ENCODE measurements at regions not wholly inside any gene's neighbourhood (a gene's known extent, or its start where the extent isn't known, plus 50 kb on each side); places are given as distances from the start of the nearest gene placed in this dataset.
"Not testable (repeated sequence)": the region's sequence is repeated elsewhere in the genome, so short reads cannot be mapped to it uniquely, and the experiment has no call there.

DNA sequence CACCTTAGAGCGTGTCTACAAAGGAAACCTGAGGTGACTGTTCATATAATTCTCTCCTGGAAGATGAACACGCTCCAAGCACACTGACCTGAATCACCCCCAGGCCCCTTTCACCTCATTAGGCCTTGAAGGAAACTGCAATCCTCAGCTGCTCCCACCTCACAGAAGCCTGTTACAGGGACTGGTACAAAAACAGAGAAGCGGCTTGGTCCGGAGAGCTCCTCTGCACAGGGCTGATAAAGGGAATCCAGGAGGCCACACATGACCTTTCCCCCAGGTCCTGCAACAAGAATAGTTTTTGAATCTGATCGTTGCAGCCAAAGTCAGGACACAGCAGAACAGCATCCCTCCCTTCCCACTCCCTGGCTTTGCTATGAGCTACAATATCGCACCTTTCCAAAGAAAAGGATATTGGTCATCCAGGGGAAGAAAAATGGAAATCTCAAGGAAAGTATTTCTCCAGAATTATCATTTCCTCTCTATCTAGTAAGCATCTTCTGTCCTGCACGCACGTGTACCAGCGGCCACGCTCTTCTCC is 666.7 kb downstream of the UQCRFS1 start:
- Histone ChIP-seq H3K27me3 (ENCODE audit: insufficient read depth, low read length, poor library complexity) (no peaks in the 10 kb centered on the region), H3K18ac (ENCODE audit: low read length) (no peak overlapping the region), H3K79me1 (ENCODE audit: low read length) (no peaks in the 10 kb centered on the region), H2BK5ac (ENCODE audit: low read length) (no peak overlapping the region), H3K36me3 (ENCODE audit: control insufficient read depth, insufficient read depth, low read length) (no peaks in the 10 kb centered on the region), H3K4ac (ENCODE audit: low read depth, low read length) (no peak overlapping the region), H3K4me2 (ENCODE audit: low read length) (no peak overlapping the region), H3K4me1 (ENCODE audit: control insufficient read depth, low read depth, low read length) (no peaks in the 10 kb centered on the region), H4K5ac (ENCODE audit: low read length) (no peak overlapping the region), H3K4me3 (ENCODE audit: low read length) (no peak overlapping the region), H2BK120ac (ENCODE audit: low read depth, low read length) (no peak overlapping the region), H3K23ac (ENCODE audit: low read length) (no peak overlapping the region), H3K79me2 (ENCODE audit: control insufficient read depth, insufficient read depth, low read length) (no peaks in the 10 kb centered on the region), H3K56ac (ENCODE audit: low read length) (no peak overlapping the region), H3K9ac (ENCODE audit: low read length) (no peak overlapping the region), H2AK5ac (ENCODE audit: low read length) (no peak overlapping the region), H4K8ac (ENCODE audit: low read depth, low read length) (no peak overlapping the region), H3K27ac (ENCODE audit: low read depth, low read length) (no peak overlapping the region), H2BK15ac (replicated peaks; ENCODE audit: low read depth) (no peak overlapping the region)
- WGBS (ENCODE audit: extremely low coverage, insufficient coverage, low lambda C conversion rate): no CpG with 5 or more reads among the region's 10 CpGs
- DNase-seq: no peak

- not testable (repeated sequence) for H3K4ac ChIP-seq (ENCODE audit: low read depth, low read length); H4K5ac ChIP-seq (ENCODE audit: low read length); H3K79me2 ChIP-seq (ENCODE audit: control insufficient read depth, insufficient read depth, low read length); H2BK15ac ChIP-seq (replicated peaks; ENCODE audit: low read depth); H2AK5ac ChIP-seq (ENCODE audit: low read length); H2BK120ac ChIP-seq (ENCODE audit: low read depth, low read length); H3K23ac ChIP-seq (ENCODE audit: low read length); H3K56ac ChIP-seq (ENCODE audit: low read length); H3K4me2 ChIP-seq (ENCODE audit: low read length); H4K8ac ChIP-seq (ENCODE audit: low read depth, low read length); H3K4me1 ChIP-seq (ENCODE audit: control insufficient read depth, low read depth, low read length); H3K9ac ChIP-seq (ENCODE audit: low read length); H3K27ac ChIP-seq (ENCODE audit: low read depth, low read length); H3K36me3 ChIP-seq (ENCODE audit: control insufficient read depth, insufficient read depth, low read length); H3K27me3 ChIP-seq (ENCODE audit: insufficient read depth, low read length, poor library complexity); H2BK5ac ChIP-seq (ENCODE audit: low read length); DNase-seq; H3K79me1 ChIP-seq (ENCODE audit: low read length); H3K4me3 ChIP-seq (ENCODE audit: low read length); H3K18ac ChIP-seq (ENCODE audit: low read length)
- WGBS (ENCODE audit: extremely low coverage, insufficient coverage, low lambda C conversion rate): no CpG with 5 or more reads among the region's 7 CpGs
Observed at GRCh38 chr19:28545397-28545796, 667.6 kb downstream of the UQCRFS1 start.

DNA sequence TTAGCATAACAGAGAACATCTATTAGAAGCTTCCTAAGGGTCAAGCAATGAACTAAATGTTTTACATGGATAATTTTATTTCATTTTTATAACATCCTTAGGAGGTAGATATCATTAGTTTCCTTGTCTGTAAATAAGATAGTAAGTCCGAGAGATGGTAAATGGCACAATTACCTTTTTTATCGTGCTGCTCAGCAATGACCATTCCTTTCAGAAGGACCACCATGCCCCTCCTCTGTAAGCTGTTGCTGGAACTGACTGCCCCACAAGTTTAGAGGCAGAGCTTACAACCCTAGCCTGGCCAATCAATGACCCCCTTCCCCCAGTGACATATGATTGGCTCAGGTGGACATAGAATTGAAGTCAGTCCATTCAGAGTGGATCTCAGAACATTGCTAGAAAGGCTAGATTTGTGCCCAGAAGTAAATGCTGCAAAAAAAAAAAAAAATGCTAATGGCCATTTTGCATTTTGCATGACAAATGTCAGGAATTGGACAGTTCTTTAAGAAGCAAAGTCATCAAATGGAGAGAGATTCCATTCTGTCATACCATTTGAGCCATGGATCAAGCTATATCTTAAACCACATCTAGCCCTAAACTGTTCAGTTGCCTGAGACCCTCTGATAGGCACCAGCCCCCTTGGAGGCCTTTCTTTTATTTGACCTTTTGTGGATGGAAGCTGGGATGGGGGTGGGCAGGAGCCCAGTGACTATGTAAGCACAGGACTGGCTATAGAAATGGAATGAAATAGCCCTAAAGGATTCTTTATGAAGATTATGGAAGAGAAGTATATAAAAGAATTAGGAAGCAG is 668.3 kb downstream of the UQCRFS1 start:
- H3K36me3 ChIP-seq (ENCODE audit: control insufficient read depth, insufficient read depth, low read length): no peaks in the 10 kb centered on the region
- WGBS (ENCODE audit: extremely low coverage, insufficient coverage, low lambda C conversion rate): no CpG with 5 or more reads among the region's 2 CpGs
- H3K9ac ChIP-seq (ENCODE audit: low read length): no peak overlapping the region
- no peak overlapping the region for H2BK15ac ChIP-seq (replicated peaks; ENCODE audit: low read depth)
- no peak overlapping the region for H3K18ac ChIP-seq (ENCODE audit: low read length)
- no peaks in the 10 kb centered on the region for H3K79me2 ChIP-seq (ENCODE audit: control insufficient read depth, insufficient read depth, low read length)
- H3K79me1 ChIP-seq (ENCODE audit: low read length): no peaks in the 10 kb centered on the region
- no peak overlapping the region for H4K5ac ChIP-seq (ENCODE audit: low read length)
- no peak overlapping the region for H3K4me2 ChIP-seq (ENCODE audit: low read length)
- H4K8ac ChIP-seq (ENCODE audit: low read depth, low read length): no peak overlapping the region
- H3K56ac ChIP-seq (ENCODE audit: low read length): no peak overlapping the region
- no peak overlapping the region for H3K4me3 ChIP-seq (ENCODE audit: low read length)
- H3K27me3 ChIP-seq (ENCODE audit: insufficient read depth, low read length, poor library complexity): no peaks in the 10 kb centered on the region
- H3K23ac ChIP-seq (ENCODE audit: low read length): no peak overlapping the region
- H3K4me1 ChIP-seq (ENCODE audit: control insufficient read depth, low read depth, low read length): no peaks in the 10 kb centered on the region
- H2BK120ac ChIP-seq (ENCODE audit: low read depth, low read length): no peak overlapping the region
- no peak overlapping the region for H3K4ac ChIP-seq (ENCODE audit: low read depth, low read length)
- no peak overlapping the region for H2AK5ac ChIP-seq (ENCODE audit: low read length)
- no peak for DNase-seq
- H3K27ac ChIP-seq (ENCODE audit: low read depth, low read length): no peak overlapping the region
- no peak overlapping the region for H2BK5ac ChIP-seq (ENCODE audit: low read length)

DNA sequence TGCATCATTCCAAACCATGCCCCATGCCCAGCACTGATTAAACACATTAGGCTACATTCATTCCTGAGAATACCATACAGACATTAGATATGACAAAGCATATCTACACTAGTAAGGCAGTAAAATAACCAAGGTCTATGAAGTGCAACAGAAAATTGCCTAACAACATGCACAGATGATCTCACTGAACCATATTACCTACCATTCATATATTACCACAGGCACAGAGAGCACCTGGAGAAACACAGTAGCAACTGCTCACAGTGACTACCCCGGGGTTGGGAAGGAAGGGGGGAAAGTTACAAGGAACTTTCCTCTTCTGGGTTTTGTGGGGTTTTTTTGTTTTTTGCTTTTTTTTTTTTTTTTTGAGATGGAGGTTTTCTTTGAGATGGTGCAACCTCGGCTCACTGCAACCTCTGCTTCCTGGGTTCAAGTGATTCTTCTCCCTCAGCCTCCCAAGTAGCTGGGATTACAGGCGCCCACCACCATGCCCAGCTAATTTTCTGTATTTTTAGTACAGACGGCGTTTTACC is 669.6 kb downstream of the UQCRFS1 start:
- Histone ChIP-seq H3K79me2 (ENCODE audit: control insufficient read depth, insufficient read depth, low read length) (no peaks in the 10 kb centered on the region), H3K27ac (ENCODE audit: low read depth, low read length) (no peak overlapping the region), H2AK5ac (ENCODE audit: low read length) (no peak overlapping the region), H4K8ac (ENCODE audit: low read depth, low read length) (no peak overlapping the region), H3K27me3 (ENCODE audit: insufficient read depth, low read length, poor library complexity) (no peaks in the 10 kb centered on the region), H2BK15ac (replicated peaks; ENCODE audit: low read depth) (no peak overlapping the region), H3K9ac (ENCODE audit: low read length) (no peak overlapping the region), H3K4me2 (ENCODE audit: low read length) (no peak overlapping the region), H3K36me3 (ENCODE audit: control insufficient read depth, insufficient read depth, low read length) (no peaks in the 10 kb centered on the region), H2BK5ac (ENCODE audit: low read length) (no peak overlapping the region), H3K4me1 (ENCODE audit: control insufficient read depth, low read depth, low read length) (no peaks in the 10 kb centered on the region), H4K5ac (ENCODE audit: low read length) (no peak overlapping the region), H3K56ac (ENCODE audit: low read length) (no peak overlapping the region), H3K4ac (ENCODE audit: low read depth, low read length) (no peak overlapping the region), H3K23ac (ENCODE audit: low read length) (no peak overlapping the region), H3K79me1 (ENCODE audit: low read length) (no peaks in the 10 kb centered on the region), H3K4me3 (ENCODE audit: low read length) (no peak overlapping the region), H2BK120ac (ENCODE audit: low read depth, low read length) (no peak overlapping the region), H3K18ac (ENCODE audit: low read length) (no peak overlapping the region)
- WGBS (ENCODE audit: extremely low coverage, insufficient coverage, low lambda C conversion rate): no CpG with 5 or more reads among the region's 5 CpGs
- no peak for DNase-seq

GRCh38 chr19:28542394-28543243 is 670.3 kb downstream of the UQCRFS1 start:
- Histone ChIP-seq H3K4me2 (ENCODE audit: low read length) (no peak overlapping the region), H3K4ac (ENCODE audit: low read depth, low read length) (no peak overlapping the region), H4K5ac (ENCODE audit: low read length) (no peak overlapping the region), H2BK5ac (ENCODE audit: low read length) (no peak overlapping the region), H3K79me2 (ENCODE audit: control insufficient read depth, insufficient read depth, low read length) (no peaks in the 10 kb centered on the region), H3K27me3 (ENCODE audit: insufficient read depth, low read length, poor library complexity) (no peaks in the 10 kb centered on the region), H3K36me3 (ENCODE audit: control insufficient read depth, insufficient read depth, low read length) (no peaks in the 10 kb centered on the region), H3K4me3 (ENCODE audit: low read length) (no peak overlapping the region), H3K4me1 (ENCODE audit: control insufficient read depth, low read depth, low read length) (no peaks in the 10 kb centered on the region), H3K56ac (ENCODE audit: low read length) (no peak overlapping the region), H2BK120ac (ENCODE audit: low read depth, low read length) (no peak overlapping the region), H2AK5ac (ENCODE audit: low read length) (no peak overlapping the region), H4K8ac (ENCODE audit: low read depth, low read length) (no peak overlapping the region), H3K18ac (ENCODE audit: low read length) (no peak overlapping the region), H3K9ac (ENCODE audit: low read length) (no peak overlapping the region), H3K27ac (ENCODE audit: low read depth, low read length) (no peak overlapping the region), H2BK15ac (replicated peaks; ENCODE audit: low read depth) (no peak overlapping the region), H3K79me1 (ENCODE audit: low read length) (no peaks in the 10 kb centered on the region), H3K23ac (ENCODE audit: low read length) (no peak overlapping the region)
- DNase-seq: no peak
- WGBS (ENCODE audit: extremely low coverage, insufficient coverage, low lambda C conversion rate): no CpG with 5 or more reads among the region's 12 CpGs

All from mesendoderm (in vitro differentiated cells).